AML-193 (cell line): ENCODE measurements at regions not wholly inside any gene's neighbourhood (a gene's known extent, or its start where the extent isn't known, plus 50 kb on each side); places are given as distances from the start of the nearest gene placed in this dataset.

Experiments
- DNase-seq, 2 experiments: peaks; one replicate each; lab custom pipeline; 2025; lab: John Stamatoyannopoulos, UW

DNA sequence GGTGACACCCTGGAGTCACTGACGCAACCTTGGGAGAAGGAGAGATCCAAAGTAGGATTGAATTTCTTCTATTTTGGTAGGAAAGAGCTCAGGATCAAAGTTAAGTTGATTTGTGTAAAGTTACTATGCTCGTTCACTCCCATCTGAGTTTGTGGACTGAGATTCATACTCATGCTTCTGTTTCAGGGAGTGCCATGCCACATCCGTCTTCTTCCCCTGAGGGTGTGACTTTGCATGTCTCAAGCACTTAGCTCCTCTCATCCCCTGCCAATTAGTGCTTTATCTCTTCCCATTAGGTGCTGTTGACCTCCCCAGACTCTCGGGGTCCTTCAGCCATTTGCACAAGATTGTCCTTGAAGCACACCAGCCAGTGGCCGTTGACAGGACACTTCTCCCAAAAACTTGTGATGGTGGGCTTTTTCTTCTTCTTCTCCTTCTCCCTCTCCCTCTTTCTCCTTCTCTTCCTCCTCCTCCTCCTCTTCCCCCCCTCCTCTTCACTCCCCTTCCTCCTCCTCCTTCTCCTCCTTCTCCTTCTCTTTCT lies 232.2 kb upstream of the KLF4 start:
- no peak for DNase-seq

DNA sequence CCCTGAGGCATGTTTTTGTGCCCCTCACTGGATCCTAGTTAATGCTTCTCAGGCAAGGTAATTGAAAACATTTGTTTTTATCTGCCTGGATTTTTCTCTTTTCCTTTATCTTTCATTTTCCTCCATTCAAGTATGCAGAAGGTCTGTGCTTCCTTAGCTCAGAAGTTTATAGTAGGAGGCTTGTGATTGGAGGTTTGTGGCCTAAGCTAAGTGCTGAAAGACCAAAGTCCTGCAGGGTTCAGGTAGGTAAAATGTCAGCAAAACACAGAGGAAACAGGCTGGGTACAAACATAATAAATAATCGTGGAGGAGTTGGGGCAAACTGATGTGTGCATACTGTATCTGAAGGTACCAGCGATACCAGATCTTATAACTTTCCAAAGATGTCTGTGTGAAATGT lies 230.9 kb upstream of the KLF4 start:
- DNase-seq: no peak

DNA sequence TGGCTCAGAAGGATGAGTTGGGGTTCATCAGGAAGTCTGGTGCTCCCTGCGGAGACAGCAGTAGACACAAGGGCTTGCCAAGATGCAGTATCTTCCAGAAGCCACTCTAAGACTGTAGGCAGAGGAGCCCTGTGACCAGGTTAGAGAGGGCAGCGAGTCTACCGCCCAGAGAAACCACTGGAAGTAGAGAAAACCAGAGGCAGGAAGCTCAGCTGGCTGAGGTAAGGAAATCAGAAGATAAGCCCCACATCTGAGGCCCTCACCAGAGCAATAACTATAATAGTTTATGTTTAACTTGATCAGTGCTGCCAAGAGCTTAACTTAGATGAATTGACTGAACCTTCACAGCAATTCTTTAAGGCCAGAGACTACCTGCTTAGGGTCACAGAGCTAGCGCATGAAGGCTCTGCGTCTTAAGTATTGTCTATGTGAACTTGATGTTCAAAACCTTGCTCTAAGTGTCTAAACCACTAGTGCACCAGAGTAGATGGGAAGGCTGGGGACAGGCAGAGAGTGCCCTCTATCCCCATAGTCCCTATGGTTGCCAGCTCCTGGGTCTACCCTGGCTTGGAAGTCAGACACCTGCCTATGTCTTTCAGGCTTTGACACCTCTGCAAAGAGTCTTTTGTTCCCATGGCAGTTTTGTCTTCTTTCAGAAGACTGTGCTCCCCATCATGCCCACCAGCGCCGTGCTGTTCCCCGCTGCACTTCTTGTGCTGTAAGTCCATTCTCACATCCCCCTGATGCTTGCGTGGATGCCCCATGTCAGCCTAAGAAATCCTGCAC lies 228.2 kb upstream of the KLF4 start:
- no peak for DNase-seq

DNA sequence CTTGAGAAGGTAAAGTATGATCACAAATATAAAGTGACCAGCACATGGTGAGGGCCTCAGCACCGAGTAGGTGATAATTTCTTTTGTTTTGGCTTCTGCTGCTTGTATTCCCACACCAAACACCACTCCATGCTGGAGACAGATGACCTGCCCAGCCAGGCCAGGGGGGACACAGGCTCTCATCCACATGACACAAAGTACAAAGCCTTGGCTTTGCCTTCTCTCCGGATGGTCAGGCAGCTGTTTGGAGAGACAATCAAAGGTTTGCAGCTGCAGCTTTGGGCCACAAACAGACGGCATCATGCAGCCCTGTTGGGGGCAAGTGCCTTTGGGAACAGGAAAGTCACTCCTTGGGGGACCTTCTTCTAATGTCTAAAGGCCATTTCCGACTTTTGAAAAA lies 226.2 kb upstream of the KLF4 start:
- no peak for DNase-seq

- no peak for DNase-seq
Observed at GRCh38 chr9:107713470-107713869, 223.9 kb upstream of the KLF4 start.

GRCh38 chr9:107712390-107712789 lies 222.8 kb upstream of the KLF4 start:
- DNase-seq: no peak

DNA sequence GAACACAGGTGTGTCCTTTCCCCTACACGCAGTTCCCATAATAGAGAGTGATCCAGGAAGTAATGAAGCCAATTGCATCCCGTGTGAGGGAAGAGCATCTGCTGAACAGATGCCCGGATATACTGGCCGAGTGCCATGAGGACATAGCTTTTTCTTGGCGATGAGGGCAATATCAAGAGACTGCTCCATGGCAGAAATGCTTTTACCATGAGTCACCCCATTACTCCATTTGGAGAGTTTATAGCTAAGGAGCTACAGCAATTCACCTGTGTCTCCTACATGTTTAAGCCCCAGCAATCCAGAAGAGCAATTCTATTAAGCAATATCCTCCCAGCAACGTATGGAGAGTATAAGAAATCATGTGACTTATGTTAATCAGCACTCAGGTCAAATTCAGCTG lies 222.0 kb upstream of the KLF4 start:
- no peak for DNase-seq

GRCh38 chr9:107710953-107711352 lies 221.4 kb upstream of the KLF4 start:
- DNase-seq: no peak

GRCh38 chr9:107710546-107710945 lies 221.0 kb upstream of the KLF4 start:
- no peak for DNase-seq

DNA sequence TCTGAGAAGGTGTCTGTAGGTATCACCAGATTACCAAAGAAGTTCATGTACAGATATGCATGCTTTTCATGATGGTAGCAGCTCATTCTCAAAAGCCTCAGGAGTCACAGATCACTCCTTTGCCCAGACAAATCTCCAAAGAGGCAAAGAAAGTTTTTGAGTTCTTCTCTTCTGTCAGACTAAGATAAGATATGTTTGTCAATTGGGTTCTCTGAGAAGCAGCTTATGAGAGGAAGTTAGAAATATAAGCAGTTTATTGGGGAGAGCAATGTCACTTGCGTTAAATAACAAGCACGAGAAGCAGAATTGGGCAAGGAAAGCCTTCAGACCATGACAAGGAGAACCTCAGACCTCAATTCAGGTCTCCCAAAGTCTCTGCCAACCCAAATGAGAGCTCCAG lies 219.2 kb upstream of the KLF4 start:
- no peak for DNase-seq

DNA sequence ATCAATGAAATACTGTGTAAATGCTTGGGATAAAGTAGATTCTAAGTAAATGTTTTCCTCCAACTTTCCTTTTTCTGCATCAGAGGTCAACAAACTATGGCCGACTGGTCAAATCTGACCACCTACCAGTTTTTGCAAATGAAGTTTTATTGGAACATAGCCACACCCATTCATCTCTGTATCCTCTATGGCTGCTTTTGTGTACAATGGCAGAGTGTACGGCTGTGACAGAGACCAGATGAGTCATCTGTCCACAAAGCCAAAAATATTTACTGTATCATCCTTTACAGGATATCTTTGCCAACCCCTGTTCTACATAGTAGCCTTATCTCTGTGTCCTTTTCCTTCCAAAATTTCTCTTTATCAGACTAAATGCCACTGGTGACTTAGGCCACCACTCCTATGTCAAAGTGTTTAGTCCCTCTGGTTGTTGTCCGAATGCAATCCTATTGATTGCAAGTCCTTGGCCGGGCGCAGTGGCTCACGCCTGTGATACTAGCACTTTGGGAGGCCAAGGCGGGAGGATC lies 218.4 kb upstream of the KLF4 start:
- DNase-seq: no peak

DNA sequence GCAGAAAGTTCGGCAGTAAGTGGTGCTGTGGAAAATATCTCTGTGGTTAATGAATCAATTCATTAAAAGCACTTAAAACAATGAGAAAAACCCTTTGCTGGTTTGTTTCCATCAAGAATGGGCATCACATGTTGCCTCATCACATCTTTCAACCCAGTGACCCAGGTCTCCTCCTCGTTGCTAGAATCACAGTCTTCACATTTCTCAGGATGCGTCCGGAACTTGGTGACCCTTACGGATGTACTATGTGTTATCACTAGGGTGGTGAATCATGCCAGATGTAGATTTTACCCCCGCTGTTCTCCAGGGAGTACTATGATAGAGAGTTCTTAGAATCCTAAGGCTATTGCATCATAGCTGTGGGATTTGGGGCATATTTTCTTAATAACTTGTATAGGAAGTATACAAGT lies 217.9 kb upstream of the KLF4 start:
- no peak for DNase-seq

DNA sequence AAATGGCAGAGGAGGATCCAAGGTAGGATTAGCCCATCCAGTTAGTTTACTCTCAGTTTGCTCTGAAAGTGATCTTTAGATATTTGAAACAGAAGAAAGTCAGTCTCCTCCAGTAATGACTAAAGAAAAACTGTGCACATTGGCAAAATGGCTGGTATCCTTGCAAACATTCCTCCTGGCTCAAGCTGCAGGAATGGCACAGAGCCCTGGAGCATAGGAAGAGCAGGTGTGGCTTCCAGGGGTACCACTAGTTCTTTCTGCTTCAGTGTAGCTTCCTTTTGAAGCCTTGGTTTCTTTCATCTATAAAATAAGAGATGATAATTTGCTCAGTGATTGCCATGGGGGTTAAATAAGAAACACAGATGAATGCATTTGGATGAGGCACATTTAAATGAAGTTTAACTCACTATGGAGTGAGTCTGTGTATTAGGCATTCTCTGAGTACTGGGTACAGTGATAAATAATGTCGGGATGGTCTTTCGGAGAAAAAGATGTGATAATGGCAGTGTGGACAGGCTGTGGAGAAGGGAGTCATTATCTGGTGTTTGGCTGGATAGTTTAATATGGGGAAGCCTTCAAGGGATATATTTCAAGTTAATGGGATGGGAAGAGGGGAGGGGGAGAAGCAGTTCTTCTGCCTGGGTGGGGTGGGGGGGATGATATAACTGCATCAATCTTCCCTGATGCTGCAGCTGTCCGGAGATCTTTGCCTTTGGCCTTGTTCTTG lies 217.3 kb upstream of the KLF4 start:
- no peak for DNase-seq

GRCh38 chr9:107705521-107705920 lies 216.0 kb upstream of the KLF4 start:
- DNase-seq: no peak

GRCh38 chr9:107704774-107705173 lies 215.2 kb upstream of the KLF4 start:
- no peak for DNase-seq

DNA sequence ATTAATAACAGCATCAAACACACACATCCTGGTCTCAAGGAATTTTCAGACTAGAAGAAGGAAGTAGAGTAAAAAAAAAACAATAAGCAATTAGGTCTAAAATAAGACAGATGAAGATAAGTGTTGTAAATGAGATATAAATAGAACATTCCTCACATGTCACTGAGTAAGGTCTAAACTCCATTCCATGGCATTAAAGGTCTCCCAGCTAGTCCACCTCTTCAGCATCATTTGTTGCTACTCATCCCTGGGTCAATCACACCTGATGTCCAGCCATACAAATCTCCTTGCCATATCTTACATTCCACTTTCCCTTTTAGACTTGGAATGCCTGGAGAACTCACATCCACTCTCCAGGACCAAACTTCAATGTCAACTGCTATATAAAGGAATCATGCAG lies 214.1 kb upstream of the KLF4 start:
- no peak for DNase-seq

DNA sequence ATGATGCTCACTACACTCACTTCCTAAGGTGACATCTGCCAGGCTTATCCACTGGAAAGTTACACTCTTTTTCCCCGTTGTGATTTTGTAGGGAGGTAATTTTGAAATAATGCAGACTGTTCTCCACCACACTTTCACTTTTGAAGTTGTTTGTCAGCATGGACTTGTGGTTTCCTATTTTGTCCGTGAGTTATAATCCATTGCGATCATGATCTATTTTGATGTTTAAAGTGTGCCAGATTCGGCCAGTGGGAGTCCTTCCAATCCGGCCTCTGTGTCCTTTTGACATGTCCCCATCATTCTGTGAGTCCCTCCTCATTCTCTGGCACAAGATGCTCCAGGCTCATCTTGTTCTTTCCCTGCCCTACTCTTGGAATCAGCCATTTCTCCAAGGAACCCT lies 211.3 kb upstream of the KLF4 start:
- DNase-seq: no peak

GRCh38 chr9:107699231-107699630 lies 209.7 kb upstream of the KLF4 start:
- no peak for DNase-seq

GRCh38 chr9:107698779-107699178 lies 209.2 kb upstream of the KLF4 start:
- DNase-seq: no peak

GRCh38 chr9:107696302-107696701 lies 206.7 kb upstream of the KLF4 start:
- DNase-seq: no peak

- no peak for DNase-seq
Observed at GRCh38 chr9:107694390-107694789, 204.8 kb upstream of the KLF4 start.

- DNase-seq: no peak
Observed at GRCh38 chr9:107693625-107694326, 204.2 kb upstream of the KLF4 start.

GRCh38 chr9:107691664-107692063 lies 202.1 kb upstream of the KLF4 start:
- DNase-seq: no peak
